MM.1S (cell line): ENCODE measurements at regions not wholly inside any gene's neighbourhood (a gene's known extent, or its start where the extent isn't known, plus 50 kb on each side); places are given as distances from the start of the nearest gene placed in this dataset.

ENCODE experiments used
- DNase-seq: peaks from one replicate; pipeline ENCODE4 v3.0.0-alpha.2; 2015
- H2AFZ ChIP-seq: fragments of 300-600 bp; sonication (generic); 2 replicates; pipeline ENCODE4 v1.6.0; 2016; ENCODE audit warnings: antibody characterized with exemption, low read length
- H3F3A ChIP-seq: fragments of 300-600 bp; sonication (generic); 2 replicates; pipeline ENCODE4 v1.6.1; 2016; ENCODE audit warnings: mild to moderate bottlenecking, antibody characterized with exemption, low read length, moderate library complexity, mixed read lengths; ENCODE audit not compliant: insufficient read depth
- H3K27ac ChIP-seq: fragments of 300-600 bp; sonication (generic); 2 replicates; pipeline ENCODE4 v1.5.1; 2016; ENCODE audit warnings: mild to moderate bottlenecking, low read length
- H3K27me3 ChIP-seq: fragments of 300-600 bp; sonication (generic); replicated peaks from 2 replicates; pipeline ENCODE4 v1.6.0; 2016; ENCODE audit warnings: low read length; ENCODE audit not compliant: insufficient read depth
- H3K36me3 ChIP-seq: fragments of 300-600 bp; sonication (generic); replicated peaks from 2 replicates; pipeline ENCODE4 v1.6.1; 2016; ENCODE audit warnings: mild to moderate bottlenecking, low read length, mixed read lengths; ENCODE audit not compliant: insufficient read depth
- H3K4me1 ChIP-seq: fragments of 300-600 bp; sonication (generic); 2 replicates; pipeline ENCODE4 v1.6.1; 2016; ENCODE audit warnings: low read length, mixed read lengths
- H3K4me2 ChIP-seq: fragments of 300-600 bp; sonication (generic); 2 replicates; pipeline ENCODE4 v1.6.0; 2016; ENCODE audit warnings: low read depth, low read length
- H3K4me3 ChIP-seq: fragments of 300-600 bp; sonication (generic); 2 replicates; pipeline ENCODE4 v1.5.1; 2016; ENCODE audit warnings: low read length, mixed read lengths
- H3K79me2 ChIP-seq: fragments of 300-600 bp; sonication (generic); 2 replicates; pipeline ENCODE4 v1.6.1; 2016; ENCODE audit warnings: mixed run types, low read length, mixed read lengths
- H3K9ac ChIP-seq: fragments of 300-600 bp; sonication (generic); 2 replicates; pipeline ENCODE4 v1.6.1; 2016; ENCODE audit warnings: low read length, mixed read lengths
- H3K9me2 ChIP-seq: fragments of 300-600 bp; sonication (generic); replicated peaks from 2 replicates; pipeline ENCODE4 v1.6.1; 2016; ENCODE audit warnings: mild to moderate bottlenecking, low read length, mixed read lengths; ENCODE audit not compliant: insufficient read depth
- H3K9me3 ChIP-seq: fragments of 300-600 bp; sonication (generic); replicated peaks from 2 replicates; pipeline ENCODE4 v1.6.1; 2016; ENCODE audit warnings: mild to moderate bottlenecking, low read length, mixed read lengths; ENCODE audit not compliant: insufficient read depth
- H4K20me1 ChIP-seq: fragments of 300-600 bp; sonication (generic); 2 replicates; pipeline ENCODE4 v1.6.1; 2016; ENCODE audit warnings: mild to moderate bottlenecking, low read length, moderate library complexity, mixed read lengths; ENCODE audit not compliant: insufficient read depth
- CTCF ChIP-seq: fragments of 300-600 bp; sonication (generic); IDR thresholded peaks from 2 replicates; pipeline ENCODE4 v1.5.1; 2016; ENCODE audit warnings: antibody characterized with exemption, low read length, mixed read lengths
- EZH2 ChIP-seq: fragments of 300-600 bp; sonication (generic); optimal IDR thresholded peaks from 2 replicates; pipeline ENCODE3; 2017; ENCODE audit warnings: low read depth, mild to moderate bottlenecking, antibody characterized with exemption, low read length, mixed read lengths
- EZH2phosphoT487 ChIP-seq: fragments of 300-600 bp; sonication (generic); IDR thresholded peaks from 2 replicates; pipeline ENCODE4 v1.6.1; 2018; ENCODE audit warnings: antibody characterized with exemption, low read length

DNA sequence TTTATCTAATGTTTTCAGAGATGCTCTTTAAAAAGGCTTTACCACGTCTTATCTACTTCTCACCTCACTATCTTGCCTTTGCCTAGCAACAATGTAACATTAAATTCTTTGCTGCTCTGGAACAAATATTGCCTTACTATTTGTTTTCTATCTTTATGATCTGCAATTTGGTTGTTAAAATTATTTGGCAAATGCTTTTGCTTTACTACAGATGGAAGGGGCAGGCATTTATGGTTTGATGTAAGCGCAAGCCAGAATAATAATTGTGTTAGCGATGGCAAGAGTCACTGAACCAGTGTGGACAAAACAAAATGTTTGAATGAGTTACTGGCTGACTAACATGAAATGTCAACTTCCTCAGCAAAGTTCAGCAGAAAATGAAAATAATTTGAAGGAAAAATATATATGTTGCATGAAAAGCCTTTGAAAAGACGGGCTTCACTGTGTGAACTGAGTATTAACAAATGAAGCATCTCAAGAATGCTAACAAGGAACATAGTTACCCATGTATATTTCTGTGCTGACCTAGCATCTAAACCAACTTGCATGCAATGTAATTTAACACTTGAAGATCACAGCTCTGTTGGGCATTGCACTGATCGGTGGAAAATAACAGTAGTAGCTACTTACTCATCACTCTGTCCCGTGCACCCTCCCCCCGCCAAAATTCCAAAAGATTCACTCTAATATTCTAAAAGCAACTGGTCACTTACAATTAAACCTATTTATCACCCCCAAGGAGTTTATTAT lies 454.0 kb upstream of the ARHGEF26 start:
- Histone ChIP-seq H3K36me3 (no peaks in the 10 kb centered on the region), H2AFZ (no peak overlapping the region), H3K9me3 (no peaks in the 10 kb centered on the region), H3K27me3 (no peaks in the 10 kb centered on the region), H3K27ac (no peak overlapping the region), H3K9me2 (no peaks in the 10 kb centered on the region), H3K4me2 (no peak overlapping the region), H4K20me1 (no peaks in the 10 kb centered on the region), H3F3A (no peaks in the 10 kb centered on the region), H3K4me1 (no peaks in the 10 kb centered on the region), H3K9ac (no peak overlapping the region), H3K4me3 (no peak overlapping the region), H3K79me2 (no peaks in the 10 kb centered on the region)
- TF ChIP-seq EZH2phosphoT487 (no peak), EZH2 (no peak), CTCF (no peak)
- no peak for DNase-seq

DNA sequence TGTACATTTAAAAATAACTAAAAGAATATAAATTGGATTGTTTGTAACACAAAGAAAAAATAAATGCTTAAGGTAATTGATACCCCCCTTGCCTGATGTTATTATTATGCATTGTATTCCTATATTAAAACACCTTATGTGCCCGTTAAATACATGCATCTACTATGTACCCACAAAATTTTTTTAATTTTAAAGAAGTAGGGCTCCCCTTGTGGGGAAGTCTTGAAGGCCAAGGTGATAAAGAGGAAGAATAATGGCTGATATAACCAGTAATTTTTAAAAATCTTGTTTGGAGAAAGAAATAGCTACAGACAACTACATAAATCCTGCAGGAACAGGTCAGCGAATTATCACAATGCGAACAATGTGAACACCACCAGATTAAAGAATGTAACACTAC lies 451.7 kb upstream of the ARHGEF26 start:
- no peak overlapping the region for H2AFZ ChIP-seq
- H3K27ac ChIP-seq: no peak overlapping the region
- TF ChIP-seq CTCF (0 out of 2 replicates have a peak, but pooled peaks have one; percentile 11), EZH2 (no peak)
- no peaks in the 10 kb centered on the region for H4K20me1 ChIP-seq
- no peak overlapping the region for H3K4me3 ChIP-seq
- H3K9ac ChIP-seq: no peak overlapping the region
- H3K27me3 ChIP-seq: no peaks in the 10 kb centered on the region
- peaks cover 6% of the 10 kb centered on the region for H3K4me1 ChIP-seq
- H3F3A ChIP-seq: no peaks in the 10 kb centered on the region
- H3K79me2 ChIP-seq: no peaks in the 10 kb centered on the region
- no peaks in the 10 kb centered on the region for H3K9me3 ChIP-seq
- H3K9me2 ChIP-seq: no peaks in the 10 kb centered on the region
- no peak for DNase-seq
- H3K36me3 ChIP-seq: no peaks in the 10 kb centered on the region
- H3K4me2 ChIP-seq: no peak overlapping the region

DNA sequence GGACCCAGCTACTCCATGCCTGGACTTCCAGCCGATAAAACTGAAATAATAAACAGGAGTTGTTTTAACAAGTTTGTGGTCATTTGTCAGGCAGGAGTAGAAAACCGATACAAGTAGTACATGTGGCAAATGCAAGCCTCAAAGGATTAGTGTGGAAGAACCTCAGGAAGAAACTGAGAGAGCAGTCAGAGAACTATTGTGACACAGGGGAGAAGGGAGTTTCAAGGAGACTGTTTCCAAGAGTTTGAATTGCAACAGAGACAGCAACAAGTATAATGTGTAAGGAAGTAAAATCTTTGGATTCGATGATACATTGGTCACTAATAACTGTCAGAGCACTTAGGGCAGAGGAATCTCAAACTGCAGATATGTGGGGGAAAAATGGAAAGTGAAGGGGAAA lies 450.6 kb upstream of the ARHGEF26 start:
- no peak overlapping the region for H3K4me3 ChIP-seq
- no peak overlapping the region for H3K9ac ChIP-seq
- H3K9me3 ChIP-seq: no peaks in the 10 kb centered on the region
- H3K27ac ChIP-seq: no peak overlapping the region
- no peaks in the 10 kb centered on the region for H3K9me2 ChIP-seq
- H3K4me1 ChIP-seq: peaks cover 13% of the 10 kb centered on the region
- no peaks in the 10 kb centered on the region for H3K36me3 ChIP-seq
- no peak for TF ChIP-seq CTCF
- TF ChIP-seq EZH2: no peak
- no peak for TF ChIP-seq EZH2phosphoT487
- H3K4me2 ChIP-seq: no peak overlapping the region
- H2AFZ ChIP-seq: no peak overlapping the region
- H3K27me3 ChIP-seq: no peaks in the 10 kb centered on the region
- H4K20me1 ChIP-seq: no peaks in the 10 kb centered on the region
- no peaks in the 10 kb centered on the region for H3K79me2 ChIP-seq
- DNase-seq: no peak
- H3F3A ChIP-seq: no peaks in the 10 kb centered on the region
